Sigmoid colon (tissue), 6 donors: ENCODE measurements at regions not wholly inside any gene's neighbourhood (a gene's known extent, or its start where the extent isn't known, plus 50 kb on each side); places are given as distances from the start of the nearest gene placed in this dataset.
"Not testable (repeated sequence)": the region's sequence is repeated elsewhere in the genome, so short reads cannot be mapped to it uniquely, and the experiment has no call there.

Experiments
- DNase-seq: peaks from one replicate; pipeline ENCODE4 v3.0.0-alpha.2; 2019
- H3K27ac ChIP-seq, 4 donors: fragments of 200-600 bp; sonication (generic); one replicate each; pipeline ENCODE4 v1.5.1; 2016 to 2019; ENCODE audit warnings: mild to moderate bottlenecking in 1 of 4
- H3K27me3 ChIP-seq, 3 donors: fragments of 200-600 bp; sonication (generic); one replicate each; pipeline ENCODE4 v1.5.1; 2019; ENCODE audit warnings: mild to moderate bottlenecking in 1 of 3
- H3K36me3 ChIP-seq, 4 donors: fragments of 200-600 bp; sonication (generic); one replicate each; pipeline ENCODE4 v1.5.1; 2016 to 2019
- H3K4me1 ChIP-seq, 4 donors: fragments of 200-600 bp; sonication (generic); one replicate each; pipeline ENCODE4 v1.5.1; 2017 to 2019
- H3K4me3 ChIP-seq, 4 donors: fragments of 200-600 bp; sonication (generic); one replicate each; pipeline ENCODE4 v1.5.1; 2017 to 2019; ENCODE audit warnings: mild to moderate bottlenecking in 2 of 4, moderate library complexity in 1 of 4
- H3K9me3 ChIP-seq, 4 donors: fragments of 200-600 bp in 3 of 4; sonication (generic) in 3 of 4; one replicate each; pipeline versions ENCODE4 v1.5.1 to v1.6.1; 2013 to 2019
- EP300 ChIP-seq, 4 donors: sonication (generic); formaldehyde crosslinking; IDR thresholded peaks; one replicate each; pipeline ENCODE4 v1.6.1; 2017; ENCODE audit warnings: antibody characterized with exemption in 4 of 4
- POLR2A ChIP-seq, 2 donors: fragments of 450-650 bp; IDR thresholded peaks; one replicate each; pipeline ENCODE4 v1.6.1; 2016; ENCODE audit warnings: antibody characterized with exemption in 2 of 2, mild to moderate bottlenecking in 2 of 2, moderate library complexity in 2 of 2
- POLR2AphosphoS5 ChIP-seq, 4 donors: sonication (generic); formaldehyde crosslinking; IDR thresholded peaks; one replicate each; pipeline ENCODE4 v1.6.1; 2017; ENCODE audit warnings: antibody characterized with exemption in 4 of 4
- WGBS, 2 donors: extraction: QIAGEN DNeasy Blood & Tissue Kit; methylation state at CpG; one replicate each; pipeline ENCODE4 v1.1.7; 2013; 5-methylcytosine and 5-hydroxymethylcytosine counted together
- intact Hi-C: fragments of 100-400 bp; cut with DNase I; formaldehyde crosslinking; loops from one replicate; pipeline ENCODE4 v1.15.1; 2023
- TF ChIP-seq, protein P1 (sequence below), 4 experiments: fragments of 450-650 bp in 3 of 4; fragments of 200-600 bp in 1 of 4; IDR thresholded peaks; one replicate each; pipeline ENCODE4 v1.5.1; 2016 to 2019; ENCODE audit warnings: antibody characterized with exemption in 4 of 4, mild to moderate bottlenecking in 3 of 4, moderate library complexity in 2 of 4
- donor health status: healthy with polysubstance abuse.
- donor health status: healthy.

- 85 to 91% methylated on average over 5 of the region's 5 CpGs for WGBS, 2 donors
- DNase-seq, result no peak
- H3K4me1 ChIP-seq, result peaks cover 0 to 15% (median 7%) of the 10 kb centered on the region in 4 donors
- no peaks in the 10 kb centered on the region for H3K27me3 ChIP-seq
- H3K9me3 ChIP-seq, result no peaks in the 10 kb centered on the region
- TF ChIP-seq POLR2AphosphoS5 (IDR thresholded peaks at IDR 0.05), result no peak
- TF ChIP-seq, protein P1, sequence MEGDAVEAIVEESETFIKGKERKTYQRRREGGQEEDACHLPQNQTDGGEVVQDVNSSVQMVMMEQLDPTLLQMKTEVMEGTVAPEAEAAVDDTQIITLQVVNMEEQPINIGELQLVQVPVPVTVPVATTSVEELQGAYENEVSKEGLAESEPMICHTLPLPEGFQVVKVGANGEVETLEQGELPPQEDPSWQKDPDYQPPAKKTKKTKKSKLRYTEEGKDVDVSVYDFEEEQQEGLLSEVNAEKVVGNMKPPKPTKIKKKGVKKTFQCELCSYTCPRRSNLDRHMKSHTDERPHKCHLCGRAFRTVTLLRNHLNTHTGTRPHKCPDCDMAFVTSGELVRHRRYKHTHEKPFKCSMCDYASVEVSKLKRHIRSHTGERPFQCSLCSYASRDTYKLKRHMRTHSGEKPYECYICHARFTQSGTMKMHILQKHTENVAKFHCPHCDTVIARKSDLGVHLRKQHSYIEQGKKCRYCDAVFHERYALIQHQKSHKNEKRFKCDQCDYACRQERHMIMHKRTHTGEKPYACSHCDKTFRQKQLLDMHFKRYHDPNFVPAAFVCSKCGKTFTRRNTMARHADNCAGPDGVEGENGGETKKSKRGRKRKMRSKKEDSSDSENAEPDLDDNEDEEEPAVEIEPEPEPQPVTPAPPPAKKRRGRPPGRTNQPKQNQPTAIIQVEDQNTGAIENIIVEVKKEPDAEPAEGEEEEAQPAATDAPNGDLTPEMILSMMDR (IDR thresholded peaks at IDR 0.05), result no peak
- TF ChIP-seq POLR2A (IDR thresholded peaks at IDR 0.05), result no peak
- TF ChIP-seq EP300 (IDR thresholded peaks at IDR 0.05), result no peak
- no peaks in the 10 kb centered on the region for H3K36me3 ChIP-seq
- intact Hi-C loops, result no loop called here
- no peak overlapping the region for H3K27ac ChIP-seq
- H3K4me3 ChIP-seq, result no peak overlapping the region
Observed at GRCh38 chr2:234249873-234250272, 199.4 kb downstream of the SPP2 start.

GRCh38 chr2:234249034-234249735 is 198.7 kb downstream of the SPP2 start:
- peaks cover 0 to 15% (median 7%) of the 10 kb centered on the region in 4 donors for H3K4me1 ChIP-seq
- TF ChIP-seq POLR2AphosphoS5 (IDR thresholded peaks at IDR 0.05) (no peak), POLR2A (IDR thresholded peaks at IDR 0.05) (no peak), EP300 (IDR thresholded peaks at IDR 0.05) (no peak)
- TF ChIP-seq, protein P1 (IDR thresholded peaks at IDR 0.05), result no peak
- H3K9me3 ChIP-seq, result no peaks in the 10 kb centered on the region
- H3K27ac ChIP-seq, result no peak overlapping the region
- H3K27me3 ChIP-seq, result no peaks in the 10 kb centered on the region
- H3K4me3 ChIP-seq, result no peak overlapping the region
- no peaks in the 10 kb centered on the region for H3K36me3 ChIP-seq
- no peak for DNase-seq
- 86% methylated on average over 5 of the region's 5 CpGs for WGBS, 2 donors
- intact Hi-C loops, result no loop called here

DNA sequence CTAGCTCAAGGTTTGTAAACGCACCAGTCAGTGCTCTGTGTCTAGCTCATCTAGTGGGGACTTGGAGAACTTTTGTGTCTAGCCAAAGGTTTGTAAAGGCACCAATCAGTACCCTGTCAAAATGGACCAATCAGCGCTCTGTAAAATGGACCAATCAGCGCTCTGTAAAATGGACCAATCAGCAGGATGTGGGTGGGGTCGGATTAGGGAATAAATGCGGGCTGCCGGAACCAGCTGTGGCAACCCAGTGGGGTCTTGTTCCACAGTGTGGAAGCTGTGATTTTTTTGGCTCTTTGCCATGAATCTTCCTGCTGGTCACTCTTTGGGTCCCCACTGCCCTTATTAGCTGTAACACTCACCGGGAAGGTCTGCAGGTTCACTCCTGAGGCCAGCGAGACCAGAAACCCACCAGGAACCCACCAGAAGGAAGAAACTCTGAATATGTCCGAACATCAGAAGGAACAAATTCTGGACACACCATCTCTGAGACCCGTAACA is 197.8 kb downstream of the SPP2 start:
- WGBS, 2 donors, result 95 to 97% methylated on average over 10 of the region's 10 CpGs

GRCh38 chr2:234247453-234248180 is 197.1 kb downstream of the SPP2 start:
- 97% methylated on average over 42 of the region's 42 CpGs for WGBS, 2 donors

More for the DNA sequence above, 197.8 kb downstream of the SPP2 start:
- intact Hi-C loops, H3K36me3 ChIP-seq, H3K27me3 ChIP-seq, DNase-seq, H3K4me3 ChIP-seq, H3K9me3 ChIP-seq, H3K27ac ChIP-seq: not testable (repeated sequence)
- H3K4me1 ChIP-seq, result peaks cover 0 to 15% (median 7%) of the 10 kb centered on the region in 4 donors

DNA sequence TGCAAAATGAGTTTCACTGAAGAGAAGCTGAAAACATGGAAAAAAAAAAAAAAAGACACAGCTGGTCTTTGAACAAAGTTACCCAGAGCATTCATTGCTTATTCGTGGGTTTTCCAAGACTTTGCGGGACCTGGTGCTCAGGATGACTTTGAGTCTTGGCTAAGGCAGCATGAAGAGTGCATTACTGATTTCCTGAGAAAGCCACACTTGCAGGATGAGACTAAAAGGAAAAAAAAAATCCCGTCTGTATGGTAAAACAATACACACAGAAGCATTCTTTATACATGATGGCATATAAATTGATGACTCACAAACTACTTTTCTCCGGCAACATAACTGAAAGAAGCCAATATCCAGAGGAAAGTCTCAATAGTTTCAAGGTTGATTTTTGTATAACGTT is 195.4 kb downstream of the SPP2 start:
- TF ChIP-seq POLR2AphosphoS5 (IDR thresholded peaks at IDR 0.05) (no peak), EP300 (IDR thresholded peaks at IDR 0.05) (no peak), POLR2A (IDR thresholded peaks at IDR 0.05) (no peak)
- TF ChIP-seq, protein P1 (IDR thresholded peaks at IDR 0.05), result no peak
- no peak for DNase-seq
- WGBS, 2 donors, result 64 to 69% methylated on average over 5 of the region's 5 CpGs
- intact Hi-C loops, result no loop called here
- no peaks in the 10 kb centered on the region for H3K36me3 ChIP-seq
- no peak overlapping the region for H3K4me3 ChIP-seq
- H3K27ac ChIP-seq, result no peak overlapping the region
- no peaks in the 10 kb centered on the region for H3K4me1 ChIP-seq
- H3K27me3 ChIP-seq, result no peaks in the 10 kb centered on the region
- no peaks in the 10 kb centered on the region for H3K9me3 ChIP-seq

More at GRCh38 chr2:234247453-234248180, 197.1 kb downstream of the SPP2 start:
- Histone ChIP-seq H3K36me3 (no peaks in the 10 kb centered on the region), H3K4me1 (peaks cover 0 to 10% (median 6%) of the 10 kb centered on the region in 4 donors), H3K9me3 (no peaks in the 10 kb centered on the region), H3K27ac (no peak overlapping the region), H3K4me3 (no peak overlapping the region), H3K27me3 (no peaks in the 10 kb centered on the region)
- intact Hi-C loops, result no loop called here
- DNase-seq, result no peak
- TF ChIP-seq POLR2AphosphoS5 (IDR thresholded peaks at IDR 0.05), result no peak
- TF ChIP-seq, protein P1 (IDR thresholded peaks at IDR 0.05), result no peak
- TF ChIP-seq POLR2A (IDR thresholded peaks at IDR 0.05), result no peak
- no peak for TF ChIP-seq EP300 (IDR thresholded peaks at IDR 0.05)
